B cell (primary cell): ENCODE measurements at regions not wholly inside any gene's neighbourhood (a gene's known extent, or its start where the extent isn't known, plus 50 kb on each side); places are given as distances from the start of the nearest gene placed in this dataset.

ENCODE experiments used
- ATAC-seq: fragments of 200-7000 bp; cut with Tn5 transposase; one replicate; pipeline ENCODE4 v1.10.0; 2021; ENCODE audit warnings: low read depth, mild to moderate bottlenecking, moderate number of reproducible peaks, moderate library complexity
- CTCF ChIA-PET: fragments of 350-600 bp; sonication (Branson Sonifier 250); formaldehyde crosslinking; loops from one replicate; lab custom pipeline; 2021; ENCODE audit warnings: antibody characterized with exemption, inconsistent platforms; lab: Charles Lee
- POLR2A ChIA-PET: fragments of 350-600 bp; sonication (Branson Sonifier 250); formaldehyde crosslinking; loops from one replicate; lab custom pipeline; 2021; ENCODE audit warnings: antibody characterized with exemption; lab: Charles Lee
- DNase-seq: peaks from one replicate; pipeline ENCODE4 v3.0.0; 2013
- H2AFZ ChIP-seq: 2 replicates; pipeline ENCODE4 v1.6.1; 2012; ENCODE audit warnings: mild to moderate bottlenecking, low read depth, low read length; ENCODE audit not compliant: insufficient read depth, poor library complexity, severe bottlenecking
- H3K27ac ChIP-seq, 2 donors: 1 replicate in 1 of 2; 2 replicates in 1 of 2; pipeline ENCODE4 v1.5.1; 2012 to 2013; ENCODE audit warnings: low read length in 2 of 2, mild to moderate bottlenecking in 2 of 2, moderate library complexity in 1 of 2
- H3K27me3 ChIP-seq, 4 experiments: fragments of 200-600 bp in 1 of 4; sonication (generic) in 1 of 4; replicated peaks in 1 of 4; 1 replicate in 2 of 4; 2 replicates in 2 of 4; pipeline versions ENCODE4 v1.6.1 to v1.7.0; 2013 to 2016; ENCODE audit warnings: low read length in 3 of 4, mild to moderate bottlenecking in 2 of 4, mixed read lengths in 1 of 4, moderate library complexity in 1 of 4; ENCODE audit not compliant: insufficient read depth in 4 of 4, control insufficient read depth in 3 of 4; ENCODE audit errors: control extremely low read depth in 1 of 4
- H3K36me3 ChIP-seq, 2 experiments: replicated peaks in 1 of 2; 1 replicate in 1 of 2; 2 replicates in 1 of 2; pipeline versions ENCODE4 v1.6.1 to v1.7.1; 2013; ENCODE audit warnings: low read length in 1 of 2; ENCODE audit not compliant: insufficient read depth in 2 of 2, control insufficient read depth in 1 of 2; ENCODE audit errors: control extremely low read depth in 1 of 2, extremely low read depth in 1 of 2
- H3K4me1 ChIP-seq, 2 donors: fragments of 200-600 bp in 1 of 2; sonication (generic) in 1 of 2; 1 replicate in 1 of 2; 2 replicates in 1 of 2; pipeline versions ENCODE4 v1.5.1 to v1.6.1; 2013 to 2017; ENCODE audit warnings: low read length in 2 of 2; ENCODE audit not compliant: control insufficient read depth in 2 of 2, insufficient read depth in 2 of 2
- H3K4me2 ChIP-seq: replicated peaks from 2 replicates; pipeline ENCODE3; 2012; ENCODE audit warnings: mild to moderate bottlenecking, low read depth, low read length; ENCODE audit not compliant: poor library complexity, severe bottlenecking
- H3K4me3 ChIP-seq, 5 experiments: fragments of 200-600 bp in 1 of 5; sonication (generic) in 1 of 5; 1 replicate in 3 of 5; 2 replicates in 2 of 5; pipeline versions ENCODE4 v1.5.1 to v1.7.0; 2011 to 2016; ENCODE audit warnings: low read length in 4 of 5, mild to moderate bottlenecking in 4 of 5, low read depth in 2 of 5, control low read depth in 1 of 5, moderate library complexity in 1 of 5; ENCODE audit not compliant: insufficient read depth in 1 of 5; ENCODE audit errors: control extremely low read depth in 1 of 5, extremely low read depth in 1 of 5
- H3K79me2 ChIP-seq: fragments of 200-600 bp; sonication (generic); one replicate; pipeline ENCODE4 v1.6.0; 2016; ENCODE audit warnings: low read length; ENCODE audit not compliant: control insufficient read depth, insufficient read depth
- H3K9ac ChIP-seq: fragments of 200-600 bp; sonication (generic); 2 replicates; pipeline ENCODE4 v1.6.1; 2017; ENCODE audit warnings: mild to moderate bottlenecking, low read length, moderate library complexity
- H3K9me3 ChIP-seq, 3 donors: one replicate each; pipeline versions ENCODE4 v1.6.1 to v1.7.1; 2013; ENCODE audit warnings: low read length in 2 of 3; ENCODE audit not compliant: control insufficient read depth in 2 of 3, insufficient read depth in 1 of 3; ENCODE audit errors: control extremely low read depth in 1 of 3
- H4K20me1 ChIP-seq: 2 replicates; pipeline ENCODE4 v1.6.0; 2012; ENCODE audit warnings: mild to moderate bottlenecking, low read length; ENCODE audit not compliant: insufficient read depth, control insufficient read depth, poor library complexity, severe bottlenecking
- H3K27ac Mint-ChIP-seq: one replicate; pipeline ENCODE4 v1.8.0; 2021; ENCODE audit warnings: mixed read lengths
- H3K27me3 Mint-ChIP-seq: one replicate; pipeline ENCODE4 v1.8.0; 2021; ENCODE audit warnings: mixed read lengths
- H3K4me1 Mint-ChIP-seq: one replicate; pipeline ENCODE4 v1.8.0; 2021; ENCODE audit warnings: mixed read lengths
- H3K4me3 Mint-ChIP-seq: one replicate; pipeline ENCODE4 v1.8.0; 2021; ENCODE audit warnings: mixed read lengths
- H3K9me3 Mint-ChIP-seq: one replicate; pipeline ENCODE4 v1.8.0; 2022; ENCODE audit warnings: mixed read lengths; ENCODE audit not compliant: insufficient read depth
- EZH2 ChIP-seq: IDR thresholded peaks from 2 replicates; pipeline ENCODE4 v1.6.1; 2012; ENCODE audit warnings: borderline replicate concordance, low read depth, mild to moderate bottlenecking, moderate library complexity, low read length; ENCODE audit not compliant: insufficient read depth, poor library complexity, severe bottlenecking
- WGBS: methylation state at CpG from one replicate; pipeline ENCODE4 v1.1.5; 2013; ENCODE audit warnings: missing lambda C conversion rate; ENCODE audit not compliant: insufficient coverage; 5-methylcytosine and 5-hydroxymethylcytosine counted together
- intact Hi-C: fragments of 100-400 bp; cut with micrococcal nuclease; formaldehyde crosslinking; loops from one replicate; pipeline ENCODE4 v1.10.0; 2022
- TF ChIP-seq, protein P1 (sequence below): fragments of 200-600 bp; IDR thresholded peaks from one replicate; pipeline ENCODE4 v1.8.0; 2022; ENCODE audit warnings: antibody characterized with exemption, mild to moderate bottlenecking

DNA sequence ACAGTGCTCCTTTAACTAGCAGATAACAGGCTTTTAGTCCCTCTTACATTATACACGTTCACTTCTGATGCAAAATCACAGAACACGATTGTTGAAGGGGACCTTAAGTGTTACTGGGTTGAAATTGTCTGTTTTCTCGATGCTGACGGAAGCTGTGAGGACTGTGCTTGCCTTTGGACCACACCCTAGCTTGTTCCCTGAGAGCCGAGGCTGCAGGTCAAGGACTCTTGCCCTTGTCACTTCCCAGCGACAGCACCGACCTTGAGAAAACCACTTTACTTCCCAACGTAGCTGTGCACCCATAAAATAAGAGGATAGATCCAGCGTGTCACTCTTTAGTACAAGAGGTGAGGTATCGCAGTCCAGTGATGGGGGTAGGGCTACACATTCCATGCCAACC is 701.0 kb downstream of the DCDC2C start:
- no peak overlapping the region for H3K4me3 Mint-ChIP-seq
- H3K4me1 Mint-ChIP-seq = no peaks in the 10 kb centered on the region
- intact Hi-C loops = no loop called here
- POLR2A ChIA-PET = no interaction called here
- Histone ChIP-seq H3K4me3 (no peak overlapping the region), H3K4me1 (no peaks in the 10 kb centered on the region), H3K36me3 (no peaks in the 10 kb centered on the region), H4K20me1 (no peaks in the 10 kb centered on the region), H3K9ac (no peak overlapping the region), H3K27me3 (no peaks in the 10 kb centered on the region), H2AFZ (no peak overlapping the region), H3K9me3 (peaks cover 0 to 3% (median 1%) of the 10 kb centered on the region in 3 donors), H3K27ac (no peak overlapping the region), H3K79me2 (no peaks in the 10 kb centered on the region), H3K4me2 (no peak overlapping the region)
- CTCF ChIA-PET = no interaction called here
- no peaks in the 10 kb centered on the region for H3K27me3 Mint-ChIP-seq
- TF ChIP-seq, protein P1, sequence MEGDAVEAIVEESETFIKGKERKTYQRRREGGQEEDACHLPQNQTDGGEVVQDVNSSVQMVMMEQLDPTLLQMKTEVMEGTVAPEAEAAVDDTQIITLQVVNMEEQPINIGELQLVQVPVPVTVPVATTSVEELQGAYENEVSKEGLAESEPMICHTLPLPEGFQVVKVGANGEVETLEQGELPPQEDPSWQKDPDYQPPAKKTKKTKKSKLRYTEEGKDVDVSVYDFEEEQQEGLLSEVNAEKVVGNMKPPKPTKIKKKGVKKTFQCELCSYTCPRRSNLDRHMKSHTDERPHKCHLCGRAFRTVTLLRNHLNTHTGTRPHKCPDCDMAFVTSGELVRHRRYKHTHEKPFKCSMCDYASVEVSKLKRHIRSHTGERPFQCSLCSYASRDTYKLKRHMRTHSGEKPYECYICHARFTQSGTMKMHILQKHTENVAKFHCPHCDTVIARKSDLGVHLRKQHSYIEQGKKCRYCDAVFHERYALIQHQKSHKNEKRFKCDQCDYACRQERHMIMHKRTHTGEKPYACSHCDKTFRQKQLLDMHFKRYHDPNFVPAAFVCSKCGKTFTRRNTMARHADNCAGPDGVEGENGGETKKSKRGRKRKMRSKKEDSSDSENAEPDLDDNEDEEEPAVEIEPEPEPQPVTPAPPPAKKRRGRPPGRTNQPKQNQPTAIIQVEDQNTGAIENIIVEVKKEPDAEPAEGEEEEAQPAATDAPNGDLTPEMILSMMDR = no peak
- TF ChIP-seq EZH2 = no peak
- H3K9me3 Mint-ChIP-seq = no peaks in the 10 kb centered on the region
- H3K27ac Mint-ChIP-seq = no peak overlapping the region
- ATAC-seq = no peak
- 91% methylated on average over 4 of the region's 10 CpGs for WGBS
- DNase-seq = no peak

DNA sequence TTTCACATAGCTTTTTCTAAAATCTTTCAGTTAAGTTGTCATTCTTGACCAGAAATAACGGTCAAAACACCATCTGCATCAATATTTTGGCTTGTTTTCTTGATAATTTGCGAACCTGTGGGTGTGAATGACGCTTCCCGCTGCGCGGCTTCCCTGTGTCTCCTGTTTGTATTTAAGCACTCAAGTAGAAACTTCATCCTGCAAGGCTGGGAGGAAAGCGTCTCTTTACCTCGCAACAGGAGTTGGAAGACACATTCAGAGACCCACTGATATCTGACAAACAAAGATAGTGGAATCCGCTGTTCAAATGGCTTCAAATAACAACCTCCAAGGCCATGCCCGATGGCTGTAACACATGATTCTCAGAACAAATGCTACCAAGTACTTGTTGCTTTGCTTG is 704.9 kb downstream of the DCDC2C start:
- no peak overlapping the region for H3K27ac ChIP-seq
- ChIA-PET POLR2A (no interaction called here), CTCF (no interaction called here)
- intact Hi-C loops = no loop called here
- H3K4me1 ChIP-seq = no peaks in the 10 kb centered on the region
- H3K79me2 ChIP-seq = no peaks in the 10 kb centered on the region
- no peak overlapping the region for H3K4me2 ChIP-seq
- H3K36me3 ChIP-seq = no peaks in the 10 kb centered on the region
- ATAC-seq = no peak
- no peak for TF ChIP-seq EZH2
- TF ChIP-seq, protein P1 = no peak
- H2AFZ ChIP-seq = no peak overlapping the region
- H3K9me3 Mint-ChIP-seq = no peaks in the 10 kb centered on the region
- H3K27me3 ChIP-seq = no peaks in the 10 kb centered on the region
- H3K4me3 ChIP-seq = no peak overlapping the region
- H3K9ac ChIP-seq = no peak overlapping the region
- WGBS = 74% methylated on average over 8 of the region's 10 CpGs
- H3K27me3 Mint-ChIP-seq = no peaks in the 10 kb centered on the region
- H4K20me1 ChIP-seq = no peaks in the 10 kb centered on the region
- DNase-seq = no peak
- H3K4me3 Mint-ChIP-seq = no peak overlapping the region
- no peak overlapping the region for H3K27ac Mint-ChIP-seq
- H3K4me1 Mint-ChIP-seq = no peaks in the 10 kb centered on the region
- H3K9me3 ChIP-seq = no peaks in the 10 kb centered on the region
